ENCODE measurements at regions not wholly inside any gene's neighbourhood (a gene's known extent, or its start where the extent isn't known, plus 50 kb on each side); places are given as distances from the start of the nearest gene placed in this dataset.

GRCh38 chr3:6449099-6449498 lies 411.8 kb upstream of the GRM7 start:
- TF ChIP-seq, protein P1, sequence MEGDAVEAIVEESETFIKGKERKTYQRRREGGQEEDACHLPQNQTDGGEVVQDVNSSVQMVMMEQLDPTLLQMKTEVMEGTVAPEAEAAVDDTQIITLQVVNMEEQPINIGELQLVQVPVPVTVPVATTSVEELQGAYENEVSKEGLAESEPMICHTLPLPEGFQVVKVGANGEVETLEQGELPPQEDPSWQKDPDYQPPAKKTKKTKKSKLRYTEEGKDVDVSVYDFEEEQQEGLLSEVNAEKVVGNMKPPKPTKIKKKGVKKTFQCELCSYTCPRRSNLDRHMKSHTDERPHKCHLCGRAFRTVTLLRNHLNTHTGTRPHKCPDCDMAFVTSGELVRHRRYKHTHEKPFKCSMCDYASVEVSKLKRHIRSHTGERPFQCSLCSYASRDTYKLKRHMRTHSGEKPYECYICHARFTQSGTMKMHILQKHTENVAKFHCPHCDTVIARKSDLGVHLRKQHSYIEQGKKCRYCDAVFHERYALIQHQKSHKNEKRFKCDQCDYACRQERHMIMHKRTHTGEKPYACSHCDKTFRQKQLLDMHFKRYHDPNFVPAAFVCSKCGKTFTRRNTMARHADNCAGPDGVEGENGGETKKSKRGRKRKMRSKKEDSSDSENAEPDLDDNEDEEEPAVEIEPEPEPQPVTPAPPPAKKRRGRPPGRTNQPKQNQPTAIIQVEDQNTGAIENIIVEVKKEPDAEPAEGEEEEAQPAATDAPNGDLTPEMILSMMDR (IDR thresholded peaks at IDR 0.05): no peak
- no peak overlapping the region for H3K27ac ChIP-seq (ENCODE audit: low read length)
- H3K27me3 ChIP-seq (ENCODE audit: control insufficient read depth, insufficient read depth, low read length): no peaks in the 10 kb centered on the region
- 75% methylated on average over 3 of the region's 3 CpGs for WGBS (ENCODE audit: insufficient coverage)
- Mint-ChIP-seq H3K27me3 (ENCODE audit: low read depth in 2 of 2) (no peaks in the 10 kb centered on the region), H3K36me3 (no peaks in the 10 kb centered on the region), H3K4me3 (no peak overlapping the region), H3K9me3 (peaks cover 13% of the 10 kb centered on the region in 2 donors), H3K27ac (no peak overlapping the region), H3K4me1 (no peaks in the 10 kb centered on the region)
- H3K36me3 ChIP-seq (ENCODE audit: control insufficient read depth, insufficient read depth, low read length): no peaks in the 10 kb centered on the region
- intact Hi-C loops (cut with micrococcal nuclease): no loop called here
- H3K4me3 ChIP-seq (ENCODE audit: low read length): no peak overlapping the region
- H3K9me3 ChIP-seq (ENCODE audit: control insufficient read depth, insufficient read depth, low read length): peaks cover 3% of the 10 kb centered on the region
- ATAC-seq: no peak
- H3K4me1 ChIP-seq (ENCODE audit: control insufficient read depth, insufficient read depth, low read length): no peaks in the 10 kb centered on the region
- DNase-seq: no peak

DNA sequence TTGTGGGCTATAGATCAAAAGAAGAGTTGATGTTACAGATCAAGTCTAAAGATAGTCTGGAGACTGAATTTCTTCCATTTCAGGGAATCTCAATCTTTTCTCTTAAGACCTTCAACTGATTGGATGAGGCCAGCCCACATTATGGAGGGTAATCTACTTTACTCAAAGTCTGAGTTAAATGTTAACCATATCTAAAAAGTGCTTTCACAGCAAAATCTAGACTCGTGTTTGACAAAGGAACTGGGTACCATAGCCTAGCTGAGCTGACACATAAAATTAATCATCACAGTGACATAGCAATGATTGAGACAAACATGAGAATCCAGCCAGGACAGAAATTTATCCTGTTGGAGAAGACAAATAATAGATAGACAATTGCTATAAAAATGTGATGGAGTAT lies 407.9 kb upstream of the GRM7 start:
- Mint-ChIP-seq H3K4me1 (no peaks in the 10 kb centered on the region), H3K9me3 (peaks cover 3 to 7% of the 10 kb centered on the region in 2 donors), H3K27me3 (ENCODE audit: low read depth in 2 of 2) (no peaks in the 10 kb centered on the region), H3K27ac (no peak overlapping the region), H3K4me3 (no peak overlapping the region), H3K36me3 (no peaks in the 10 kb centered on the region)
- no peak for ATAC-seq
- Histone ChIP-seq H3K27me3 (ENCODE audit: control insufficient read depth, insufficient read depth, low read length) (no peaks in the 10 kb centered on the region), H3K4me3 (ENCODE audit: low read length) (no peak overlapping the region), H3K9me3 (ENCODE audit: control insufficient read depth, insufficient read depth, low read length) (no peaks in the 10 kb centered on the region), H3K36me3 (ENCODE audit: control insufficient read depth, insufficient read depth, low read length) (no peaks in the 10 kb centered on the region), H3K27ac (ENCODE audit: low read length) (no peak overlapping the region), H3K4me1 (ENCODE audit: control insufficient read depth, insufficient read depth, low read length) (no peaks in the 10 kb centered on the region)
- WGBS (ENCODE audit: insufficient coverage): 69% methylated on average over 1 of the region's 1 CpG
- intact Hi-C loops (cut with micrococcal nuclease): no loop called here
- TF ChIP-seq, protein P1 (IDR thresholded peaks at IDR 0.05): no peak
- DNase-seq: no peak

DNA sequence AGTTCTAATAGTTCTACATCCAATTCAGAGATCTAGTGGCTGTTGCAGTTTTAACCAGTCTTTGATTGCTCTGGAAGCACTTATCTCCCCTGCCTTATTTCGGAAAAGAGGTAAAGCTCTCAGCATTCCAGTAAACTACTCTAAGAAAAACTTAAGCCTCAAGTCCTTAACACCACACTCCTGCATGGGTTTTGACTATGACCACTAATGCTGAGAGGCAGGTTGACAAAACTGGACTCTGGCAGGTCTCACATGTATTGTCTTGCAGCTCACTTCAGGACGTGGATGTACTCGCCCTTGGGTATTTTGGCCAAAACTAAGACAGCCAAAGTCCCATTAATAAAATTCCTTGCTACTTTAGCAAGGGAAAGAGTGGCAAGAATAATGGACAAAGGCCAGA lies 405.9 kb upstream of the GRM7 start:
- Histone ChIP-seq H3K27ac (ENCODE audit: low read length) (no peak overlapping the region), H3K9me3 (ENCODE audit: control insufficient read depth, insufficient read depth, low read length) (no peaks in the 10 kb centered on the region), H3K36me3 (ENCODE audit: control insufficient read depth, insufficient read depth, low read length) (no peaks in the 10 kb centered on the region), H3K27me3 (ENCODE audit: control insufficient read depth, insufficient read depth, low read length) (no peaks in the 10 kb centered on the region), H3K4me3 (ENCODE audit: low read length) (no peak overlapping the region), H3K4me1 (ENCODE audit: control insufficient read depth, insufficient read depth, low read length) (no peaks in the 10 kb centered on the region)
- no peaks in the 10 kb centered on the region for H3K27me3 Mint-ChIP-seq (ENCODE audit: low read depth in 2 of 2)
- 91% methylated on average over 3 of the region's 3 CpGs for WGBS (ENCODE audit: insufficient coverage)
- no peak overlapping the region for H3K4me3 Mint-ChIP-seq
- DNase-seq (no peak), ATAC-seq (no peak)
- peaks cover 11% of the 10 kb centered on the region for H3K36me3 Mint-ChIP-seq
- TF ChIP-seq, protein P1 (IDR thresholded peaks at IDR 0.05): no peak
- H3K27ac Mint-ChIP-seq: no peak overlapping the region
- H3K9me3 Mint-ChIP-seq: peaks cover 12% of the 10 kb centered on the region in 2 donors
- H3K4me1 Mint-ChIP-seq: no peaks in the 10 kb centered on the region
- intact Hi-C loops (cut with micrococcal nuclease): no loop called here

- H3K27me3 ChIP-seq (ENCODE audit: control insufficient read depth, insufficient read depth, low read length): no peaks in the 10 kb centered on the region
- H3K4me3 ChIP-seq (ENCODE audit: low read length): no peak overlapping the region
- peaks cover 3% of the 10 kb centered on the region for H3K9me3 ChIP-seq (ENCODE audit: control insufficient read depth, insufficient read depth, low read length)
- TF ChIP-seq, protein P1 (IDR thresholded peaks at IDR 0.05): no peak
- Mint-ChIP-seq H3K9me3 (peaks cover 13 to 17% of the 10 kb centered on the region in 2 donors), H3K27ac (no peak overlapping the region), H3K4me3 (no peak overlapping the region), H3K4me1 (no peaks in the 10 kb centered on the region), H3K36me3 (no peaks in the 10 kb centered on the region), H3K27me3 (ENCODE audit: low read depth in 2 of 2) (no peaks in the 10 kb centered on the region)
- H3K4me1 ChIP-seq (ENCODE audit: control insufficient read depth, insufficient read depth, low read length): no peaks in the 10 kb centered on the region
- intact Hi-C loops (cut with micrococcal nuclease): no loop called here
- DNase-seq (no peak), ATAC-seq (no peak)
- H3K36me3 ChIP-seq (ENCODE audit: control insufficient read depth, insufficient read depth, low read length): no peaks in the 10 kb centered on the region
- H3K27ac ChIP-seq (ENCODE audit: low read length): no peak overlapping the region
Measured at GRCh38 chr3:6467186-6467585, 393.7 kb upstream of the GRM7 start.

Data from natural killer cell (primary cell).